Neural cell (in vitro differentiated cells): ENCODE measurements at regions not wholly inside any gene's neighbourhood (a gene's known extent, or its start where the extent isn't known, plus 50 kb on each side); places are given as distances from the start of the nearest gene placed in this dataset.

Experiments used
- H2AFZ ChIP-seq: fragments of 200-600, 300-800 bp; sonication (generic), shearing (Covaris generic); 2 replicates; pipeline ENCODE4 v1.6.0; 2014; ENCODE audit warnings: low read depth, mild to moderate bottlenecking, antibody characterized with exemption, low read length, moderate library complexity
- H3F3A ChIP-seq: fragments of 200-600 bp; shearing (Covaris generic); 2 replicates; pipeline ENCODE4 v1.6.1; 2016; ENCODE audit warnings: mild to moderate bottlenecking, moderate library complexity, mixed read lengths, antibody characterized with exemption, low read length; ENCODE audit not compliant: insufficient read depth, poor library complexity, severe bottlenecking
- H3K27ac ChIP-seq: fragments of 200-600, 300-800 bp; sonication (generic), shearing (Covaris generic); 2 replicates; pipeline ENCODE4 v1.5.1; 2014; ENCODE audit warnings: mild to moderate bottlenecking, low read length, moderate library complexity
- H3K27me3 ChIP-seq: fragments of 300-800, 200-600 bp; sonication (generic), shearing (Covaris generic); 2 replicates; pipeline ENCODE4 v1.6.0; 2014; ENCODE audit warnings: mild to moderate bottlenecking, low read depth, low read length, moderate library complexity; ENCODE audit not compliant: insufficient read depth
- H3K36me3 ChIP-seq: fragments of 300-800, 200-600 bp; sonication (generic), shearing (Covaris generic); 2 replicates; pipeline ENCODE4 v1.5.1; 2014; ENCODE audit warnings: mild to moderate bottlenecking, antibody characterized with exemption, low read length, moderate library complexity; ENCODE audit not compliant: insufficient read depth
- H3K4me2 ChIP-seq: fragments of 300-800, 200-600 bp; sonication (generic), shearing (Covaris generic); 2 replicates; pipeline ENCODE4 v1.6.0; 2014; ENCODE audit warnings: mild to moderate bottlenecking, low read length
- H3K4me3 ChIP-seq: fragments of 300-800, 200-600 bp; sonication (generic), shearing (Covaris generic); 2 replicates; pipeline ENCODE4 v1.5.1; 2014; ENCODE audit warnings: mild to moderate bottlenecking, low read length, moderate library complexity
- H3K79me2 ChIP-seq: fragments of 200-600 bp; shearing (Covaris generic); replicated peaks from 2 replicates; pipeline ENCODE4 v1.6.0; 2014; ENCODE audit warnings: mild to moderate bottlenecking, low read length, moderate library complexity; ENCODE audit not compliant: insufficient read depth
- H3K9ac ChIP-seq: fragments of 300-800, 200-600 bp; sonication (generic), shearing (Covaris generic); 2 replicates; pipeline ENCODE4 v1.6.1; 2016; ENCODE audit warnings: mild to moderate bottlenecking, low read length, mixed read lengths
- H3K9me2 ChIP-seq: fragments of 200-600 bp; shearing (Covaris generic); 2 replicates; pipeline ENCODE4 v1.6.1; 2016; ENCODE audit warnings: mild to moderate bottlenecking, low read length, mixed read lengths; ENCODE audit not compliant: insufficient read depth
- H3K9me3 ChIP-seq: fragments of 200-600, 300-800 bp; sonication (generic), shearing (Covaris generic); 2 replicates; pipeline ENCODE4 v1.6.1; 2016; ENCODE audit warnings: mild to moderate bottlenecking, mixed run types, low read length, moderate library complexity, mixed read lengths
- H4K20me1 ChIP-seq: fragments of 200-600 bp; shearing (Covaris generic); 2 replicates; pipeline ENCODE4 v1.6.1; 2016; ENCODE audit warnings: mild to moderate bottlenecking, mixed run types; ENCODE audit not compliant: insufficient read depth
- CTCF ChIP-seq: fragments of 450-650 bp; IDR thresholded peaks from 2 replicates; pipeline ENCODE4 v1.5.1; 2014; ENCODE audit warnings: antibody characterized with exemption, mild to moderate bottlenecking, moderate library complexity; ENCODE audit not compliant: poor library complexity, severe bottlenecking
- EP300 ChIP-seq: fragments of 450-650 bp; conservative IDR thresholded peaks from 2 replicates; pipeline ENCODE4 v1.6.1; 2014; ENCODE audit warnings: antibody characterized with exemption, mild to moderate bottlenecking, moderate library complexity; ENCODE audit not compliant: poor library complexity, severe bottlenecking
- EZH2 ChIP-seq: fragments of 200-600, 300-800 bp; shearing (Covaris generic), sonication (generic); IDR thresholded peaks from 2 replicates; pipeline ENCODE4 v1.6.1; 2014; ENCODE audit warnings: antibody characterized with exemption, low read length, borderline replicate concordance, mild to moderate bottlenecking; ENCODE audit not compliant: insufficient read depth, poor library complexity, severe bottlenecking
- MXI1 ChIP-seq: fragments of 450-650 bp; conservative IDR thresholded peaks from 2 replicates; pipeline ENCODE4 v1.6.1; 2014; ENCODE audit warnings: antibody characterized with exemption, mild to moderate bottlenecking; ENCODE audit not compliant: poor library complexity, severe bottlenecking
- POLR2AphosphoS5 ChIP-seq: IDR thresholded peaks from 2 replicates; pipeline ENCODE4 v1.6.1; 2012
- RAD21 ChIP-seq: fragments of 450-650 bp; conservative IDR thresholded peaks from 2 replicates; pipeline ENCODE4 v1.6.1; 2014; ENCODE audit warnings: antibody characterized with exemption, mild to moderate bottlenecking, moderate library complexity
- REST ChIP-seq: IDR thresholded peaks from 2 replicates; pipeline ENCODE4 v1.6.1; 2012; ENCODE audit warnings: borderline replicate concordance
- SMC3 ChIP-seq: fragments of 450-650 bp; conservative IDR thresholded peaks from 2 replicates; pipeline ENCODE4 v1.6.1; 2014; ENCODE audit warnings: antibody characterized with exemption, mild to moderate bottlenecking, moderate library complexity; ENCODE audit not compliant: poor library complexity
- TAF1 ChIP-seq: IDR thresholded peaks from 2 replicates; pipeline ENCODE4 v1.6.1; 2012; ENCODE audit warnings: low read depth

GRCh38 chr1:115479055-115479482 lies 141.0 kb upstream of the NGF start:
- no peak overlapping the region for H3K4me3 ChIP-seq

DNA sequence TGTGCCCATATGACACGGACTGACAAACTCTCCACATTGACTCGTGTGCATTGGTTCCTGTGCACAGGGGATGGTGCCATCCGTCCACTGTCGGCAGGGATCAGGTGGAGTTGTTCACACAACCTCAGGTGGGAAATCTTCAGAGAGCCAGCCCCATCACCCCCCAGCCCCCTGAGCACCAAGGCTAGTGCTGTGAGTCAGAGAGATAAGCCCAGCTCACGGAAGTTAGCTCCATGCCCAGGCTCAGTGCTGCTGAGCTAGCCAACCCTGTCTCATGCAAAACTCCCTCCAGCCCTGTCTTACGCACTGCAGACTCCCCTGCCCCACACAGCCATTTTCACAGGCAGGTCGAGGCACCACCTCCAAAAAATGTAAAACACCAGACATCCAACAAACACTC lies 139.0 kb upstream of the NGF start:
- no peaks in the 10 kb centered on the region for H3K9me3 ChIP-seq
- no peaks in the 10 kb centered on the region for H3K9me2 ChIP-seq
- H3K27me3 ChIP-seq = no peaks in the 10 kb centered on the region
- H3K36me3 ChIP-seq = no peaks in the 10 kb centered on the region
- TF ChIP-seq CTCF (no peak), SMC3 (no peak), MXI1 (no peak), EZH2 (no peak), POLR2AphosphoS5 (no peak), TAF1 (no peak), REST (no peak), EP300 (no peak), RAD21 (no peak)
- no peaks in the 10 kb centered on the region for H3F3A ChIP-seq
- no peak overlapping the region for H3K27ac ChIP-seq
- H3K79me2 ChIP-seq = no peaks in the 10 kb centered on the region
- no peak overlapping the region for H3K4me3 ChIP-seq
- H3K4me2 ChIP-seq = no peak overlapping the region
- no peak overlapping the region for H3K9ac ChIP-seq
- no peaks in the 10 kb centered on the region for H4K20me1 ChIP-seq
- H2AFZ ChIP-seq = no peak overlapping the region

More at GRCh38 chr1:115479055-115479482, 141.0 kb upstream of the NGF start:
- no peaks in the 10 kb centered on the region for H3K9me2 ChIP-seq
- H3K79me2 ChIP-seq = no peaks in the 10 kb centered on the region
- no peaks in the 10 kb centered on the region for H4K20me1 ChIP-seq
- no peak overlapping the region for H2AFZ ChIP-seq
- no peaks in the 10 kb centered on the region for H3K36me3 ChIP-seq
- H3K9me3 ChIP-seq = no peaks in the 10 kb centered on the region
- no peak overlapping the region for H3K9ac ChIP-seq
- no peaks in the 10 kb centered on the region for H3K27me3 ChIP-seq
- H3K4me2 ChIP-seq = no peak overlapping the region
- H3K27ac ChIP-seq = no peak overlapping the region
- TF ChIP-seq SMC3 = no peak
- no peak for TF ChIP-seq MXI1
- TF ChIP-seq RAD21 = no peak
- no peak for TF ChIP-seq EZH2
- TF ChIP-seq TAF1 = no peak
- no peak for TF ChIP-seq EP300
- no peak for TF ChIP-seq CTCF
- TF ChIP-seq POLR2AphosphoS5 = no peak
- no peaks in the 10 kb centered on the region for H3F3A ChIP-seq
